HG02642 (cell line): ENCODE measurements at regions not wholly inside any gene's neighbourhood (a gene's known extent, or its start where the extent isn't known, plus 50 kb on each side); places are given as distances from the start of the nearest gene placed in this dataset.
A peak's percentile ranks its signal among the peaks of the same experiment; 100 is the strongest.

Experiments used
- ATAC-seq: cut with Tn5 transposase; IDR thresholded peaks from one replicate; pipeline ENCODE4 v1.9.1; 2021; ENCODE audit warnings: mild to moderate bottlenecking; ENCODE audit not compliant: unreplicated experiment, poor library complexity

GRCh38 chr2:136377423-136378382 is 259.8 kb upstream of the CXCR4 start:
- no peak for ATAC-seq

DNA sequence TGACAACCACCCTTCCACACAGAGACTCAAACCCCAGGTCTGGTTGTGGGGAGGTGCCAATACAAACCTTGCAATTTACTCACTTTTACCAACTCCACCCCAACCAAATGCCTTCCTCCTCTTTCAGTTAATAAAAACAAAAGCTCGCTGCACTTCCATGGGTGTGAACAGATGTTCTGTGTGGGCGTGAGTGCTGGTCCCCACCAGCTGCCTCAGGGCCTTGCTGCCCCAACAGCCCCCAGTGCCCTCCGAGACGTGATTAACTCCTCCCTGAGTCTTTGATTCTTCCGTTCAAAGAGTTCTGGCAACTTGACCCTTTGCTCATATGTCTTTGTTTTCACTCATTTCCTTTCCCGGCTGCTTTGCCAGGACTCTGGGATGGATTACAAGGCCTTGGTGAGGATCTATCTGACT is 258.9 kb upstream of the CXCR4 start:
- no peak for ATAC-seq

DNA sequence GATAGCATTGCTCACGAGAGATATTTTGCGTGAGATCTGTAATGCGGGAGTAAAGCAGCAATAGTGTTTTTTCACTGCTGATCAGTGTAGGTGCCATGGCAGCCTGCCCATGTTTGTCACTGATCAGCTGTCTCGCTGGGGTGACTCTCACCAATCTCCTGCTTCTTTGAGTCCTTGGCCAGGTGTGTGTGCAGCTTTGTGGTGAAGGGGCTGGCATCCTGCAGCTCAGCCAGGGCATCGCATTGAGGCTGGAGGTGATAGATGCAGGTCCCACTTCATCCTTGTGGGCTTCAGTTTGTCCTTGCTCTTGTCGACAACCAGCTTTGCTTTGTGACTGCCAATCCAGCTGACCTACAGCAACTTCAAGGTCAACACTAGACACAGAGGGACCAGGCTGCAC is 258.3 kb upstream of the CXCR4 start:
- ATAC-seq, result no peak

DNA sequence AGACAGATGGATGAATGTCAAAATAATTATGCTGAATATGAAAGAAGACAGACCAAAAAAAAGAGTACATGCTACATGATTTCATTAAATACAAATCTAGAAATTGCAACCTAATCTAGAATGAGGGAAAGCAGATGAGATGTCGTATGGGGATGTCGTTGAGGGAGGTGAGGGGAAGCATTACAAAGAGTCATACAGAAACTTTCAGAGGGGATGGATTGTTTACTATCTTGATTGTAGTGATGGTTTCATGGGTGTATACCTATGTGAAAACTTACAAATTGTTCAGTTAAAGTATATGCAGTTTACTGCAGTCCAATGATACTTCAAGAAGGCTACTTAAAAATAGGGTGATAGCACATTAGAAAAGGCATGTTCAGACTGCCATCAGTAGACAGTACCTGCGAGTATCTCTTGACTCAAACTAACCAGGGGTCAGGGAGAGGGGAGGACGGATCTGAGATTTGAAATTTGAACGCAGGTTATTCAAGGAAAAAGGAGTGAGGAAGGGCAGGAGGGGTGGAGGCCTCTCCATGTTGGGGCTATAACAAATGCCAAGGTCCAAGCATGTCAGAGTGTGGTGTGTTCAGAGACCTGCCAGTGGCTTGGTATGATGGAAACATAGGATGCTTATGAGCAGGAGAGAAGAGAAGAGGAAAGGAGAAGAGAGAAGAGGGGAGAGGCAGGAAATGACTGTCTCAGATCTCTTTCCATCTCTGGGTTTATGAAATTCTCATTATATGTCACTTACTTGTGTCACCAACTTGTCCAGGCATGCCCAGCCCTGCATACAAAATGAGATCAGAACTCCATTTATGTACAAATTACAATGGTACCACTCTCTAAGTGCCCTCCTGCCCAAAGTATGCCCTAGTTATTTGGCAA is 257.3 kb upstream of the CXCR4 start:
- ATAC-seq, result peak; percentile 62

DNA sequence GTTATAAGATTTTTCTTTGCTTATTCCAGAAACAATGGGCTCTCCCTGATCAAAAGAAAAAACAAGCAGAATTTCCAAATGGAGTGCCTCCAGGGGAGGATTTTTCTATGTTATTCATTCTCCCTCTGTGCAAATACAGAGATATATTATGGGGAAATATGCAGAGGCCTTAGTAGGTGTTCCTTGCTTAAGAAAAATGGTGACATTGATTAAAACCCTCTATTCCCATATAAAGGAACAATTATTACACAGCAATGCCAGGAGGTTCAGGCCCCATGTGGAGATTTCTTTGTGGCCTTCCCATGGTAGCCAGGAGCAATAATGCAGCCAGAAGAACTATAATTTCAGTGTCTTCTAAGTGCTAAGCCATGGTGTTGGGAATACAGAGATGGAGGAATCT is 255.9 kb upstream of the CXCR4 start:
- ATAC-seq, result no peak

DNA sequence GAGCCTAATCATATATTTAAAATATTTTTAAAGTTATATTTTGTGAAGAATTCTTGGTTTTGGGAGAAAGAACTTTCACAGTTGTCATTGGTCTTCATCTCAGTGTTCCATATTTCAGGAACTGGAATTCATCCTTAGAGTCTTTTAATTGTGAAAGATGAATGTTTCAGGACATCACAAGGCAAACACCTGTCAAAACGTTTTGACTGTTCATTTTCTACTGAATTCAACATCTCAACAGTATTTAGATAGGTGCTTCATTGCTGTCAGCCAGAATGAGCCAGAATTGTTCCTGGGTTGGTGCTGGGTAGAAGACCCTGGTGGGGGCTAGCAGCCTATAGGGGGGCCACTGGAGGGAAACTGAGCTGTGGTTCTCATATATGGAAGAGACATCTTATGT is 255.1 kb upstream of the CXCR4 start:
- ATAC-seq, result no peak

- ATAC-seq, result no peak
These were observed 246.0 kb upstream of the CXCR4 start for GRCh38 chr2:136363900-136364299.

- no peak for ATAC-seq
These were observed 245.5 kb upstream of the CXCR4 start for GRCh38 chr2:136363470-136363869.

- peak; percentile 93 for ATAC-seq
These were observed 244.9 kb upstream of the CXCR4 start for GRCh38 chr2:136362676-136363390.

DNA sequence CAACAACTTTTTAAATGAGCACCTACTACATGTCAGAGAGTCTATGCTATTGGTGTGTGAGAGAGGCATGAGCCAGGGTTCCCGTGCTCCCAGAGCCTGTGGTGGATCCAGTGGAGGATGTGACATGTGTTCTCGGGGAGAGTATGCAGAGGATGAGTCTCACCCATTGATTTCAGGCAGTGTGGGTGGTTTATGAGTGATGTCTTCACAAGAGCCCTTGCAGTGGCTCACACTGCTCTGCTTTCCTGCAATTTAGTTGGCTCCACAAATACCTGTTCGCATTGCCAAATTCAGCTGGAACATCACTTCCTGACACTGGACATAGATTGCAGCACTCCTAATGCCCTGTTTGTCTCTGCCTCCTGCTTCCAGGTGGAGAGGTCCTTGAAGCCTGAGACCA is 243.6 kb upstream of the CXCR4 start:
- ATAC-seq, result no peak

GRCh38 chr2:136360790-136361189 is 242.8 kb upstream of the CXCR4 start:
- no peak for ATAC-seq

DNA sequence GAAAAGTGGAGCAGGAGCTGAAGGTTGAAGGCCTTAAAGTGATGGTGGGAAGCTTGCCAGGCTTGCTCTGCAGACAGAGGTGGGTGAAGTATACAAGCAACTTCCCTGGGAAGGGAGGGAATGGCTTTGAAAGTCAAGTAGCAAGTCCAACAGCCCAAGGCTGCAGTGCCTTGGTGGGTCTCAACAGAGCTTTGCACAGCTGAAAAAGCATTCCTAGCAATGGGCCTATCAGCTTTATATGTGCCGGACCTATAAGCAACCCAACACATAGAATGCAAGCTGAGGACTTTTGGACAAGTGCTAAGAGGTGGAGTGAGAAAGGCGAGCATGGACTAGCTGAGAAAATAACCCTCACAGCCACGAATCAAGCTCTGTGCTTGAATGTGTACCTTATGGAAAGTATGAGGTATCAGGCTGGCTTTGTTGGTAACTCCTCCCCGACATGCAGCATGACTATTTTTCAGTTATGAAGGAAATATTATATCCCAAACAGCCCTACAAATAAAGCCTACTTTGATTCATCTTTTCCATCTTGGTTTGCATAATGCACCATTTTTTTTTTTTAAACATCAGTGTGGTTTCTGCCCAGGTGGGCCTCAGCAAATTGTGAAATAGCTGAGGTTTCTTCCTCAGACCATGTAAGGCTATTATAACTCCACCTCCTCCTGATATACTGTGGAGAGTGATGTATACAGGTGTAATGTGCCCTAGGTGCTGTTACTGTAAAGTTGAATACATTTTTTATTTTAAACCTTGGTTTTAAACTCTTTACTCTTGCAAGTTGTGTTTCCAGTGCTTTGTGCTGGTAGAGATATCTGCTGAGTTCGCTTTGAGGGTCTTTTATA is 241.4 kb upstream of the CXCR4 start:
- ATAC-seq, result no peak

GRCh38 chr2:136358576-136358975 is 240.6 kb upstream of the CXCR4 start:
- no peak for ATAC-seq

- no peak for ATAC-seq
These were observed 239.0 kb upstream of the CXCR4 start for GRCh38 chr2:136357007-136357380.

DNA sequence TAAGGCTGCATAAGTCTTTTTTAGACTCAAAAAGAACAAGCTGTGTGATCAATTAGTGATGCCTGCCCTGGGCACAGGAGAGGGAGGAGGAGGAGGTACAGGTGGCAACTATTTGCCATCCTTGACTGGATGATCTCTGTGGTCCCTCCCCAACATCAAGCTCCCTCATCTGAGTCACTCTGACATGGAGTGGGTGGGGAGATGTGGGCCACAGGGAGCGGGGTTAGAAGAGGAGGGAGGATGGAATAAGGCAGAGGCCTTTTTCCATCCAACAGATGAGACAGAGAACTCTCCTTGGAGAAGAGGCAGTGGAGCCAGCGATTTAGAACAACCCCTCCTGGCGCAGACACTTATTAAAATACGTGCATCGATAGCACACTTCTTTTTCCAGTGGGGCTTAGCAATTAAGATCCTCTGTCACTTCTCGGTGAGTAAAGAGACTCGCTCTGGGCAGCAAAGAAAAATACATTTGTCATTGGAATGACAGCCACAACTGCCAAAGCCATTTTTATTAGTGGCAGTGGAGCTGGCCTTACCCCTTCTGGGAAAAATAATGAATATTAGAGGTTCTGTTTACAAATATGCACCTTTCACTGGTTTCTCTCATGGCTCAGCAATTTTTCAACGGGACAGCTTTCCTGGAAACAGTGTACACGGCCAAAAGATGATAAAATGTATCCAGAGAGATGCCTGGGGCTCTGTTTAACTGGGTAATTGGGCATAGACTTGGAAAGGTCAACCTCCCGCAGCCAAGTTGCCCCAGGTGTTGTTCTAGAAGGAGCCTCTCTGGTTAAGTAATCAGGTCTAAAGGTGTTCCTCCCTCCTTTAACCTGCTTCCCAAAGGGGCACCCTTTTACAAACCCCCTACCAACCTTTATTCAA is 238.4 kb upstream of the CXCR4 start:
- ATAC-seq, result no peak

DNA sequence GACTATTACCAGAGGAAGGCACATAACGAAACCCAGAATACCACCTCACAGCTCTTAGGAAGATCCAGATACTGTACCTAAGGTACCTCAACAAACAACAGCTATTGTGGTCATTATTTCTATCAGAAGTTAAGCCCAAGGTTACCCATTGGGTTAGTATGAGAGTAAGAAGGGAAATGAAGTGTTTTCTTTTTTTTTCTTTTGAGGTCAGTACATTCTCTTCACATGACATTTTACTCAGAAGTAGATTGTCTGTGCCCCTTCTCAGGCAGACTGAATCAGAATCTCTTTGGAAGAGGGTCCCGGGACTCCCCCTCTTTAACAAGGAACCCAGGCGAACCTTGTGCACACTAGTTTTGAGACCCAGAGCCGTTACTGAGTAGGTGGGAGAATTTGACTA is 233.7 kb upstream of the CXCR4 start:
- no peak for ATAC-seq

DNA sequence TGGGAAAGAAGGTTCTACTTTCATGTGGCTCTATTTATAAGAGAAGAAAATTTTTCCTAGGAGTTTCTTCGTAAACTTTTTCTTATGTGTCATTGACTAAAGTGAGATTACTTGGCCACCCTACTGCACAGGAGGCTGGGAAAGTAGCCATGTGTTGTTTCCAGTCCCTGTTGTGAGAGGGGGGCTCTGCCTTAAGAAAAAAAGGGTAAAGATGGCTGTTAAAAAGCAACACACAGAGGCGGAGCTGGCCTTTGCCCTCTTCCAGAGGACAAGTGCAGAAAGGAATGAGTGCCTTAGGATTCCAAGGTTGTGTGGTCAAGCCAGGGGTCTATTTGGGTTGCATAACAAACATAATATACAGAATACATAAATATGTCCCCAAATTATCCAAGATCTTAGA is 230.0 kb upstream of the CXCR4 start:
- no peak for ATAC-seq

DNA sequence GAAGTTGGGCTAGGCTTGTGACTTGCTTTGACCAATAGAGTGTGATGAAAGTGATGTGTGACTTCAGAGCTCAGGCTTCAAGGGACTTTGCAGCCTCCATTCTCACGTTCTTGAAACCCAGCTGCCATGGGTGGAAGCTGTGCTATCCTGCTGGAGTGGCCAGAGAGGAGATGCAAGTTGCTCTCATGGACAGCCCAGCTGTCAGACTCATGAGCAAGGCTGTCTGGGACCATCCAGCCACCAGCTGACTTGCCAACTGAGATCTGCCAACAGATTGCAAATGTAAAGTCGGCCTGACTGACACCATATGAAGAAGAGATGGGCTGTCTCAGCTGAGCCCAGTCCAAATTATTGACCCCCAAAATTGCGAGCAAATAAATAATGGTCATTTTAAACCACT is 226.4 kb upstream of the CXCR4 start:
- ATAC-seq, result no peak

- ATAC-seq, result no peak
These were observed 224.2 kb upstream of the CXCR4 start for GRCh38 chr2:136342138-136342537.
